Retinal pigment epithelial cell (primary cell): ENCODE measurements at regions not wholly inside any gene's neighbourhood (a gene's known extent, or its start where the extent isn't known, plus 50 kb on each side); places are given as distances from the start of the nearest gene placed in this dataset.

Experiments used
- DNase-seq: peaks from one replicate; pipeline ENCODE4 v3.0.0-alpha.2; 2010; ENCODE audit warnings: low read depth
- H3K4me3 ChIP-seq: 2 replicates; pipeline ENCODE4 v1.5.1; 2011; ENCODE audit warnings: mild to moderate bottlenecking, low read length, control low read depth, moderate library complexity
- CTCF ChIP-seq: conservative IDR thresholded peaks from 2 replicates; pipeline ENCODE4 v1.5.1; 2011; ENCODE audit warnings: low read depth, low read length, control low read depth, inconsistent platforms

GRCh38 chr3:107206141-107206540 is 171.1 kb upstream of the CCDC54 start:
- TF ChIP-seq CTCF, result peak; percentile 70
- no peak overlapping the region for H3K4me3 ChIP-seq
- DNase-seq, result no peak

- no peak for TF ChIP-seq CTCF
- no peak for DNase-seq
- H3K4me3 ChIP-seq, result no peak overlapping the region
Measured at GRCh38 chr3:107206945-107207344, 170.3 kb upstream of the CCDC54 start.

- no peak for TF ChIP-seq CTCF
- no peak overlapping the region for H3K4me3 ChIP-seq
- DNase-seq, result peak; percentile 100
Measured at GRCh38 chr3:107208100-107208499, 169.1 kb upstream of the CCDC54 start.

GRCh38 chr3:107208796-107209195 is 168.4 kb upstream of the CCDC54 start:
- no peak overlapping the region for H3K4me3 ChIP-seq
- no peak for DNase-seq
- no peak for TF ChIP-seq CTCF

GRCh38 chr3:107209302-107209990 is 167.8 kb upstream of the CCDC54 start:
- no peak for DNase-seq
- TF ChIP-seq CTCF, result no peak
- H3K4me3 ChIP-seq, result no peak overlapping the region

GRCh38 chr3:107211608-107212007 is 165.6 kb upstream of the CCDC54 start:
- no peak for TF ChIP-seq CTCF
- no peak overlapping the region for H3K4me3 ChIP-seq
- no peak for DNase-seq

- H3K4me3 ChIP-seq, result no peak overlapping the region
- no peak for DNase-seq
- TF ChIP-seq CTCF, result no peak
Measured at GRCh38 chr3:107212618-107213017, 164.6 kb upstream of the CCDC54 start.
